Upper lobe of left lung (tissue), 6 donors: ENCODE measurements at regions not wholly inside any gene's neighbourhood (a gene's known extent, or its start where the extent isn't known, plus 50 kb on each side); places are given as distances from the start of the nearest gene placed in this dataset.
"Not testable (repeated sequence)": the region's sequence is repeated elsewhere in the genome, so short reads cannot be mapped to it uniquely, and the experiment has no call there.

Source experiments
- ATAC-seq, 2 donors: fragments of 200-7000 bp; cut with Tn5 transposase; one replicate each; pipeline ENCODE4 v1.9.1; 2022; ENCODE audit warnings: mild to moderate bottlenecking in 2 of 2, moderate library complexity in 2 of 2; ENCODE audit not compliant: low FRiP score in 2 of 2
- DNase-seq, 2 donors: peaks; one replicate each; pipeline ENCODE4 v3.0.0-alpha.2; 2019 to 2020
- H3K27ac ChIP-seq, 4 donors: fragments of 200-600 bp; sonication (generic); one replicate each; pipeline ENCODE4 v1.5.1; 2016 to 2019
- H3K27me3 ChIP-seq, 4 donors: fragments of 200-600 bp; sonication (generic); one replicate each; pipeline ENCODE4 v1.5.1; 2017 to 2019
- H3K36me3 ChIP-seq, 4 donors: fragments of 200-600 bp; sonication (generic); one replicate each; pipeline ENCODE4 v1.5.1; 2016 to 2019
- H3K4me1 ChIP-seq, 4 donors: fragments of 200-600 bp; sonication (generic); one replicate each; pipeline ENCODE4 v1.5.1; 2018 to 2019
- H3K4me3 ChIP-seq, 4 donors: fragments of 200-600 bp; sonication (generic); one replicate each; pipeline ENCODE4 v1.5.1; 2017 to 2019; ENCODE audit warnings: mild to moderate bottlenecking in 2 of 4, moderate library complexity in 1 of 4
- H3K9me3 ChIP-seq, 4 donors: fragments of 200-600 bp; sonication (generic); one replicate each; pipeline ENCODE4 v1.5.1; 2018 to 2019
- CTCF ChIP-seq, 6 experiments: fragments of 450-650 bp in 4 of 6; fragments of 200-600 bp in 2 of 6; sonication (generic) in 2 of 6; IDR thresholded peaks; one replicate each; pipeline ENCODE4 v1.5.1; 2016 to 2019; ENCODE audit warnings: antibody characterized with exemption in 6 of 6
- EP300 ChIP-seq, 4 donors: sonication (generic); formaldehyde crosslinking; IDR thresholded peaks; one replicate each; pipeline ENCODE4 v1.5.1; 2017; ENCODE audit warnings: antibody characterized with exemption in 4 of 4, control low read depth in 2 of 4
- POLR2A ChIP-seq, 4 donors: fragments of 450-650 bp; IDR thresholded peaks; one replicate each; pipeline ENCODE4 v1.5.1; 2016 to 2017; ENCODE audit warnings: antibody characterized with exemption in 4 of 4, mild to moderate bottlenecking in 2 of 4
- POLR2AphosphoS5 ChIP-seq, 2 donors: sonication (generic); formaldehyde crosslinking; IDR thresholded peaks; one replicate each; pipeline ENCODE4 v1.5.1; 2017; ENCODE audit warnings: antibody characterized with exemption in 2 of 2
- WGBS, 2 donors: methylation state at CpG; one replicate each; pipeline ENCODE4 v1.1.5; 2017 to 2018; 5-methylcytosine and 5-hydroxymethylcytosine counted together
- donor health status: DM: no; HTN: no; CAD: no; lungs with moderate emphysema.
- donor health status: DM: no; HTN: yes; CAD: no; lungs with severe emphysema.

GRCh38 chr4:116627545-116627944 lies 457.8 kb downstream of the TRAM1L1 start:
- 48% methylated on average over 1 of the region's 1 CpG for WGBS, 2 donors
- TF ChIP-seq EP300 (IDR thresholded peaks at IDR 0.05) (no peak), CTCF (IDR thresholded peaks at IDR 0.05) (no peak)
- DNase-seq (no peak), ATAC-seq (no peak)
- H3K27ac ChIP-seq: no peak overlapping the region
- H3K4me3 ChIP-seq: no peak overlapping the region
- no peaks in the 10 kb centered on the region for H3K36me3 ChIP-seq
- H3K27me3 ChIP-seq: no peaks in the 10 kb centered on the region
- H3K9me3 ChIP-seq: no peaks in the 10 kb centered on the region
- H3K4me1 ChIP-seq: no peaks in the 10 kb centered on the region

GRCh38 chr4:116619508-116619907 lies 465.9 kb downstream of the TRAM1L1 start:
- WGBS, 2 donors: 52 to 54% methylated on average over 8 of the region's 8 CpGs
- H3K4me3 ChIP-seq: not testable (repeated sequence)

GRCh38 chr4:116618638-116619037 lies 466.7 kb downstream of the TRAM1L1 start:
- no peaks in the 10 kb centered on the region for H3K9me3 ChIP-seq
- H3K4me3 ChIP-seq: no peak overlapping the region
- H3K27ac ChIP-seq: no peak overlapping the region
- H3K36me3 ChIP-seq: no peaks in the 10 kb centered on the region
- DNase-seq (no peak), ATAC-seq (no peak)
- no peak for TF ChIP-seq POLR2AphosphoS5 (IDR thresholded peaks at IDR 0.05)
- H3K4me1 ChIP-seq: no peaks in the 10 kb centered on the region
- H3K27me3 ChIP-seq: no peaks in the 10 kb centered on the region
- WGBS, 2 donors: 12 to 13% methylated on average over 1 of the region's 1 CpG

More at GRCh38 chr4:116619508-116619907, 465.9 kb downstream of the TRAM1L1 start:
- not testable (repeated sequence) for H3K4me1 ChIP-seq, DNase-seq, ATAC-seq, H3K9me3 ChIP-seq, H3K27ac ChIP-seq, H3K27me3 ChIP-seq, H3K36me3 ChIP-seq

- H3K4me1 ChIP-seq: no peaks in the 10 kb centered on the region
Measured at GRCh38 chr4:116603096-116603495, 482.3 kb downstream of the TRAM1L1 start.

GRCh38 chr4:116599859-116600258 lies 485.5 kb downstream of the TRAM1L1 start:
- 90 to 91% methylated on average over 7 to 11 of the region's 11 CpGs for WGBS, 2 donors
- no peak overlapping the region for H3K27ac ChIP-seq
- no peak overlapping the region for H3K4me3 ChIP-seq
- peaks cover 0 to 4% (median 0%) of the 10 kb centered on the region in 4 donors for H3K9me3 ChIP-seq
- DNase-seq: peak in 1 of 2 donors; percentile 53
- no peaks in the 10 kb centered on the region for H3K27me3 ChIP-seq
- TF ChIP-seq POLR2A (IDR thresholded peaks at IDR 0.05) (no peak), POLR2AphosphoS5 (IDR thresholded peaks at IDR 0.05) (no peak), EP300 (IDR thresholded peaks at IDR 0.05) (no peak), CTCF (IDR thresholded peaks at IDR 0.05) (no peak)
- H3K36me3 ChIP-seq: no peaks in the 10 kb centered on the region
- ATAC-seq: no peak
- no peaks in the 10 kb centered on the region for H3K4me1 ChIP-seq

More at GRCh38 chr4:116603096-116603495, 482.3 kb downstream of the TRAM1L1 start:
- WGBS, 2 donors: 0 to 37% methylated on average over 1 to 2 of the region's 2 CpGs
- no peaks in the 10 kb centered on the region for H3K27me3 ChIP-seq
- ATAC-seq: peak in 1 of 2 donors; percentile 16
- DNase-seq: no peak
- H3K36me3 ChIP-seq: no peaks in the 10 kb centered on the region
- no peak for TF ChIP-seq POLR2AphosphoS5 (IDR thresholded peaks at IDR 0.05)
- TF ChIP-seq EP300 (IDR thresholded peaks at IDR 0.05): no peak
- TF ChIP-seq CTCF (IDR thresholded peaks at IDR 0.05): no peak
- TF ChIP-seq POLR2A (IDR thresholded peaks at IDR 0.05): no peak
- H3K9me3 ChIP-seq: peaks cover 0 to under 1% (median 0%) of the 10 kb centered on the region in 4 donors
- no peak overlapping the region for H3K4me3 ChIP-seq
- H3K27ac ChIP-seq: no peak overlapping the region

- DNase-seq: peak in 1 of 2 donors; percentile 74
Measured at GRCh38 chr4:116598980-116599789, 486.2 kb downstream of the TRAM1L1 start.

More at GRCh38 chr4:116598980-116599789, 486.2 kb downstream of the TRAM1L1 start:
- no peak overlapping the region for H3K4me3 ChIP-seq
- H3K27ac ChIP-seq: no peak overlapping the region
- no peaks in the 10 kb centered on the region for H3K36me3 ChIP-seq
- H3K9me3 ChIP-seq: peaks cover 0 to 4% (median 0%) of the 10 kb centered on the region in 4 donors
- ATAC-seq: peak; percentile 35 to 43
- WGBS, 2 donors: 92 to 93% methylated on average over 16 to 37 of the region's 37 CpGs
- H3K27me3 ChIP-seq: no peaks in the 10 kb centered on the region
- H3K4me1 ChIP-seq: no peaks in the 10 kb centered on the region
- no peak for TF ChIP-seq CTCF (IDR thresholded peaks at IDR 0.05)
- no peak for TF ChIP-seq POLR2A (IDR thresholded peaks at IDR 0.05)
- no peak for TF ChIP-seq EP300 (IDR thresholded peaks at IDR 0.05)
- no peak for TF ChIP-seq POLR2AphosphoS5 (IDR thresholded peaks at IDR 0.05)
